HG03432 (cell line): ENCODE measurements at regions not wholly inside any gene's neighbourhood (a gene's known extent, or its start where the extent isn't known, plus 50 kb on each side); places are given as distances from the start of the nearest gene placed in this dataset.

Experiments used
- ATAC-seq: cut with Tn5 transposase; IDR thresholded peaks from one replicate; pipeline ENCODE4 v1.9.1; 2021; ENCODE audit warnings: mild to moderate bottlenecking, moderate library complexity; ENCODE audit not compliant: unreplicated experiment

- ATAC-seq: no peak
Observed at GRCh38 chr2:199136242-199136641, 321.5 kb downstream of the SATB2 start.

- ATAC-seq: no peak
Observed at GRCh38 chr2:199131876-199132275, 325.9 kb downstream of the SATB2 start.

GRCh38 chr2:199131136-199131655 is 326.5 kb downstream of the SATB2 start:
- no peak for ATAC-seq

GRCh38 chr2:199130501-199130900 is 327.2 kb downstream of the SATB2 start:
- ATAC-seq: no peak

- ATAC-seq: no peak
Observed at GRCh38 chr2:199128476-199129229, 329.1 kb downstream of the SATB2 start.

- ATAC-seq: no peak
Observed at GRCh38 chr2:199119796-199120195, 337.9 kb downstream of the SATB2 start.

- ATAC-seq: no peak
Observed at GRCh38 chr2:199118673-199119112, 339.0 kb downstream of the SATB2 start.

GRCh38 chr2:199115169-199115568 is 342.6 kb downstream of the SATB2 start:
- no peak for ATAC-seq

GRCh38 chr2:199113111-199113510 is 344.6 kb downstream of the SATB2 start:
- no peak for ATAC-seq

- no peak for ATAC-seq
Observed at GRCh38 chr2:199111458-199111857, 346.3 kb downstream of the SATB2 start.

- no peak for ATAC-seq
Observed at GRCh38 chr2:199108056-199108455, 349.7 kb downstream of the SATB2 start.

- no peak for ATAC-seq
Observed at GRCh38 chr2:199105826-199106225, 351.9 kb downstream of the SATB2 start.

- ATAC-seq: no peak
Observed at GRCh38 chr2:199101487-199101886, 356.3 kb downstream of the SATB2 start.

- ATAC-seq: no peak
Observed at GRCh38 chr2:199100326-199101110, 357.2 kb downstream of the SATB2 start.

- ATAC-seq: no peak
Observed at GRCh38 chr2:199092419-199092818, 365.3 kb downstream of the SATB2 start.

- no peak for ATAC-seq
Observed at GRCh38 chr2:199085261-199085660, 372.5 kb downstream of the SATB2 start.

GRCh38 chr2:199070322-199070949 is 387.3 kb downstream of the SATB2 start:
- ATAC-seq: no peak

GRCh38 chr2:199064201-199064600 is 393.5 kb downstream of the SATB2 start:
- ATAC-seq: no peak

- no peak for ATAC-seq
Observed at GRCh38 chr2:199057936-199058335, 399.8 kb downstream of the SATB2 start.

GRCh38 chr2:199055336-199055735 is 402.4 kb downstream of the SATB2 start:
- ATAC-seq: no peak

GRCh38 chr2:199042660-199043379 is 414.9 kb downstream of the SATB2 start:
- no peak for ATAC-seq
